SKM-1 treated with dmso at 0.1 percent for 144 hours (cell line): ENCODE measurements at regions not wholly inside any gene's neighbourhood (a gene's known extent, or its start where the extent isn't known, plus 50 kb on each side); places are given as distances from the start of the nearest gene placed in this dataset.
"Not testable (repeated sequence)": the region's sequence is repeated elsewhere in the genome, so short reads cannot be mapped to it uniquely, and the experiment has no call there.

Source experiments
- DNase-seq: peaks from one replicate; lab custom pipeline; 2025; ENCODE audit not compliant: unreplicated experiment; lab: John Stamatoyannopoulos, UW

GRCh38 chr2:221929259-221929658 lies 357.2 kb upstream of the EPHA4 start:
- DNase-seq, result no peak

- DNase-seq, result no peak
Measured at GRCh38 chr2:221926327-221926726, 354.2 kb upstream of the EPHA4 start.

GRCh38 chr2:221924576-221924975 lies 352.5 kb upstream of the EPHA4 start:
- no peak for DNase-seq

- DNase-seq, result no peak
Measured at GRCh38 chr2:221915926-221916325, 343.8 kb upstream of the EPHA4 start.

- no peak for DNase-seq
Measured at GRCh38 chr2:221914334-221914880, 342.3 kb upstream of the EPHA4 start.

GRCh38 chr2:221911890-221912289 lies 339.8 kb upstream of the EPHA4 start:
- no peak for DNase-seq

GRCh38 chr2:221911321-221911720 lies 339.2 kb upstream of the EPHA4 start:
- DNase-seq, result peak; percentile 47

- DNase-seq, result no peak
Measured at GRCh38 chr2:221908518-221908917, 336.4 kb upstream of the EPHA4 start.

- DNase-seq, result no peak
Measured at GRCh38 chr2:221897718-221898117, 325.6 kb upstream of the EPHA4 start.

- no peak for DNase-seq
Measured at GRCh38 chr2:221896505-221897151, 324.5 kb upstream of the EPHA4 start.

- DNase-seq, result no peak
Measured at GRCh38 chr2:221895366-221896121, 323.4 kb upstream of the EPHA4 start.

GRCh38 chr2:221893501-221893900 lies 321.4 kb upstream of the EPHA4 start:
- DNase-seq, result no peak

- DNase-seq, result not testable (repeated sequence)
Measured at GRCh38 chr2:221892006-221892405, 319.9 kb upstream of the EPHA4 start.

GRCh38 chr2:221883976-221884375 lies 311.9 kb upstream of the EPHA4 start:
- no peak for DNase-seq

- no peak for DNase-seq
Measured at GRCh38 chr2:221876016-221876415, 303.9 kb upstream of the EPHA4 start.

GRCh38 chr2:221874444-221874843 lies 302.3 kb upstream of the EPHA4 start:
- DNase-seq, result no peak

GRCh38 chr2:221857719-221858118 lies 285.6 kb upstream of the EPHA4 start:
- DNase-seq, result no peak

- no peak for DNase-seq
Measured at GRCh38 chr2:221853297-221853696, 281.2 kb upstream of the EPHA4 start.

- DNase-seq, result no peak
Measured at GRCh38 chr2:221851531-221852045, 279.5 kb upstream of the EPHA4 start.

- no peak for DNase-seq
Measured at GRCh38 chr2:221850076-221850475, 278.0 kb upstream of the EPHA4 start.

GRCh38 chr2:221848286-221848685 lies 276.2 kb upstream of the EPHA4 start:
- DNase-seq, result no peak

- no peak for DNase-seq
Measured at GRCh38 chr2:221845021-221845365, 272.9 kb upstream of the EPHA4 start.
